DND-41 (cell line): ENCODE measurements at regions not wholly inside any gene's neighbourhood (a gene's known extent, or its start where the extent isn't known, plus 50 kb on each side); places are given as distances from the start of the nearest gene placed in this dataset.

Source experiments
- ATAC-seq: fragments of 200-7000 bp; cut with Tn5 transposase; 3 replicates; pipeline ENCODE4 v1.9.1; 2021; ENCODE audit warnings: low read depth; ENCODE audit not compliant: insufficient read depth
- DNase-seq: peaks from one replicate; pipeline ENCODE4 v3.0.0-alpha.2; 2020
- H2AFZ ChIP-seq: 2 replicates; pipeline ENCODE4 v1.6.0; 2012; ENCODE audit warnings: low read depth, low read length
- H3K27ac ChIP-seq: 2 replicates; pipeline ENCODE4 v1.5.1; 2012; ENCODE audit warnings: low read length, inconsistent platforms
- H3K27me3 ChIP-seq: fragments of 200-600 bp; sonication (generic); 2 replicates; pipeline ENCODE4 v1.6.0; 2012; ENCODE audit warnings: low read length, mild to moderate bottlenecking, inconsistent platforms; ENCODE audit not compliant: insufficient read depth, poor library complexity
- H3K36me3 ChIP-seq: 2 replicates; pipeline ENCODE4 v1.5.1; 2012; ENCODE audit warnings: low read length, inconsistent platforms; ENCODE audit not compliant: insufficient read depth
- H3K4me1 ChIP-seq: 2 replicates; pipeline ENCODE4 v1.5.1; 2012; ENCODE audit warnings: mild to moderate bottlenecking, low read length; ENCODE audit not compliant: insufficient read depth
- H3K4me2 ChIP-seq: 2 replicates; pipeline ENCODE4 v1.6.0; 2012; ENCODE audit warnings: mild to moderate bottlenecking, moderate library complexity, low read length, inconsistent platforms; ENCODE audit not compliant: insufficient read depth
- H3K4me3 ChIP-seq, 2 experiments: fragments of 200-600 bp in 1 of 2; shearing (Covaris generic) in 1 of 2; 2 replicates each; pipeline ENCODE4 v1.5.1; 2012 to 2016; ENCODE audit warnings: inconsistent platforms in 2 of 2, low read length in 2 of 2, mild to moderate bottlenecking in 2 of 2, low read depth in 1 of 2, moderate library complexity in 1 of 2
- H3K79me2 ChIP-seq: 2 replicates; pipeline ENCODE4 v1.6.0; 2012; ENCODE audit warnings: low read length, inconsistent platforms; ENCODE audit not compliant: insufficient read depth
- H3K9ac ChIP-seq: 2 replicates; pipeline ENCODE4 v1.6.0; 2012; ENCODE audit warnings: low read depth, mild to moderate bottlenecking, inconsistent platforms, low read length, moderate library complexity
- H3K9me3 ChIP-seq: 2 replicates; pipeline ENCODE4 v1.5.1; 2012; ENCODE audit warnings: low read length, moderate library complexity, mild to moderate bottlenecking, inconsistent platforms; ENCODE audit not compliant: insufficient read depth, severe bottlenecking
- H4K20me1 ChIP-seq: 2 replicates; pipeline ENCODE4 v1.6.0; 2012; ENCODE audit warnings: low read length; ENCODE audit not compliant: insufficient read depth
- EZH2 ChIP-seq: IDR thresholded peaks from 3 replicates; pipeline ENCODE4 v1.6.1; 2012; ENCODE audit warnings: borderline replicate concordance, low read depth, mild to moderate bottlenecking, moderate library complexity, low read length, inconsistent platforms; ENCODE audit not compliant: severe bottlenecking
- TF ChIP-seq, protein P1 (sequence below): IDR thresholded peaks from 2 replicates; pipeline ENCODE4 v1.5.1; 2012; ENCODE audit warnings: borderline replicate concordance, low read length, moderate library complexity, mild to moderate bottlenecking; ENCODE audit not compliant: poor library complexity, severe bottlenecking; ENCODE audit errors: extremely low read depth

DNA sequence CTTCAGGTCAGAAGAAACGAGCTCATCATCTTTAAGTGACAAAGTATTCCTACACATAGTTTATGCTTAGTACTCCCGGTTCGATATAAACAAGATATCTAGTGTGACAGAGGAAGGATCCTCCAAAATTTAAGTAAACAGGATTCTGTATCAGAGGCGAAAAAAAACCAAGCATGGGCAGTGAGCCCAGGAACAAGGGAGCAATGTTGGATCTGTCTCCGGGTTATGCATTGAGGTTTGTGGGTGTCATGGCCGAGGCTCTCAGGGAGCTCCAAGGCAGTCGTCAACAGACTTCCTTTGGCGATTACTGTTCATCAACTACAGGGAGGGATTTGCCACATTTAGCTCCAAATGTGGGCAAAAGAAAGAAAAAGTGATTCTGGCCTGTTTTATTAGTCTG lies 319.5 kb downstream of the CBLN4 start:
- ATAC-seq: no peak
- Histone ChIP-seq H3K36me3 (no peaks in the 10 kb centered on the region), H3K9ac (no peak overlapping the region), H3K27me3 (peaks cover 10% of the 10 kb centered on the region), H3K4me1 (no peaks in the 10 kb centered on the region), H3K9me3 (no peaks in the 10 kb centered on the region), H3K4me3 (no peak overlapping the region), H3K4me2 (no peak overlapping the region), H3K27ac (no peak overlapping the region), H3K79me2 (no peaks in the 10 kb centered on the region), H4K20me1 (no peaks in the 10 kb centered on the region), H2AFZ (no peak overlapping the region)
- no peak for DNase-seq
- TF ChIP-seq, protein P1, sequence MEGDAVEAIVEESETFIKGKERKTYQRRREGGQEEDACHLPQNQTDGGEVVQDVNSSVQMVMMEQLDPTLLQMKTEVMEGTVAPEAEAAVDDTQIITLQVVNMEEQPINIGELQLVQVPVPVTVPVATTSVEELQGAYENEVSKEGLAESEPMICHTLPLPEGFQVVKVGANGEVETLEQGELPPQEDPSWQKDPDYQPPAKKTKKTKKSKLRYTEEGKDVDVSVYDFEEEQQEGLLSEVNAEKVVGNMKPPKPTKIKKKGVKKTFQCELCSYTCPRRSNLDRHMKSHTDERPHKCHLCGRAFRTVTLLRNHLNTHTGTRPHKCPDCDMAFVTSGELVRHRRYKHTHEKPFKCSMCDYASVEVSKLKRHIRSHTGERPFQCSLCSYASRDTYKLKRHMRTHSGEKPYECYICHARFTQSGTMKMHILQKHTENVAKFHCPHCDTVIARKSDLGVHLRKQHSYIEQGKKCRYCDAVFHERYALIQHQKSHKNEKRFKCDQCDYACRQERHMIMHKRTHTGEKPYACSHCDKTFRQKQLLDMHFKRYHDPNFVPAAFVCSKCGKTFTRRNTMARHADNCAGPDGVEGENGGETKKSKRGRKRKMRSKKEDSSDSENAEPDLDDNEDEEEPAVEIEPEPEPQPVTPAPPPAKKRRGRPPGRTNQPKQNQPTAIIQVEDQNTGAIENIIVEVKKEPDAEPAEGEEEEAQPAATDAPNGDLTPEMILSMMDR: no peak
- no peak for TF ChIP-seq EZH2

DNA sequence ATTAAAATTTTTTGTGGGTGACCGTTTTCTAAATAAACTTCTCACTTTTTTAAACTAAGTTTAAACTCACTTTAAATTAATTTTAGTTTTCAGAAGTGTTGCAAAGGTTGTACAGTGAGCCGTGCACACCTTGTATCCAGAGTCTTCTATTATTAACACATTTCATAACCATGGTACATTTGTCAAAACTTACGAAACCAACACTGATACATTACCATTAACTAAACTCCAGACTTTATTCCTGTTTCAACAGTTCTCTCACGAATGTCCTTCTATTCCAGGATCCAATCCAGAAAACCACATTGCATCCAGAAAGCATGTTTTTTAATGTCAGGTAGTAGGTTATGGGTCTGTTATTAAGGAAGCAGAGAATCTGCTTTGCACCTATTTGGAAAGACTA lies 319.9 kb downstream of the CBLN4 start:
- Histone ChIP-seq H3K27ac (no peak overlapping the region), H3K27me3 (peaks cover 10% of the 10 kb centered on the region), H3K9ac (no peak overlapping the region), H3K79me2 (no peaks in the 10 kb centered on the region), H3K4me2 (no peak overlapping the region), H4K20me1 (no peaks in the 10 kb centered on the region), H2AFZ (no peak overlapping the region), H3K4me1 (no peaks in the 10 kb centered on the region), H3K9me3 (no peaks in the 10 kb centered on the region), H3K36me3 (no peaks in the 10 kb centered on the region), H3K4me3 (no peak overlapping the region)
- ATAC-seq: no peak
- no peak for DNase-seq
- TF ChIP-seq EZH2: no peak
- TF ChIP-seq, protein P1: no peak

DNA sequence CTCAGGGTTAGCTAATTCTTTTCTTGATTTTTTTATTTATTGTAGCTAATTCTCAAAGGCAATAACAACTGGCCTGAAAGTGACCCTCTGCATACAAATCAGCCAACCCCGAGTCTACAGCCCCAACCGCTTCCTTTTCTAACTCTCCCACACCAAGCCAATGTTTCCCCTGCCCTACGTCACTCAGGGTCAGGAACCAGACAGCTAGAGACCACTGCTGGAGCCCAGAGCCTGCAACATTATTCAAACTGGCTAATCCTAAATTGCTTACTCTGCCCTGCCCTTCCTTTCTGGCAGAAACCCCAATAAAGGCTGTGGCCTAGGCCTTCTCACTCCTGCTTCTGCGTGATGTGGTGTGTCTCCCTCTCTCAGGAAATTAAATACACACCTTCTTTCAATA lies 320.7 kb downstream of the CBLN4 start:
- ATAC-seq (no peak), DNase-seq (no peak)
- Histone ChIP-seq H3K9me3 (no peaks in the 10 kb centered on the region), H2AFZ (no peak overlapping the region), H4K20me1 (no peaks in the 10 kb centered on the region), H3K79me2 (no peaks in the 10 kb centered on the region), H3K27ac (no peak overlapping the region), H3K4me3 (no peak overlapping the region), H3K27me3 (peaks cover 10% of the 10 kb centered on the region), H3K4me1 (no peaks in the 10 kb centered on the region), H3K36me3 (no peaks in the 10 kb centered on the region), H3K4me2 (no peak overlapping the region), H3K9ac (no peak overlapping the region)
- TF ChIP-seq, protein P1: no peak
- no peak for TF ChIP-seq EZH2
